ENCODE measurements at regions not wholly inside any gene's neighbourhood (a gene's known extent, or its start where the extent isn't known, plus 50 kb on each side); places are given as distances from the start of the nearest gene placed in this dataset.

GRCh38 chr6:119542037-119542436, 192.5 kb upstream of the MAN1A1 start:
- no peak overlapping the region for H3K27ac ChIP-seq
- TF ChIP-seq, protein P1, sequence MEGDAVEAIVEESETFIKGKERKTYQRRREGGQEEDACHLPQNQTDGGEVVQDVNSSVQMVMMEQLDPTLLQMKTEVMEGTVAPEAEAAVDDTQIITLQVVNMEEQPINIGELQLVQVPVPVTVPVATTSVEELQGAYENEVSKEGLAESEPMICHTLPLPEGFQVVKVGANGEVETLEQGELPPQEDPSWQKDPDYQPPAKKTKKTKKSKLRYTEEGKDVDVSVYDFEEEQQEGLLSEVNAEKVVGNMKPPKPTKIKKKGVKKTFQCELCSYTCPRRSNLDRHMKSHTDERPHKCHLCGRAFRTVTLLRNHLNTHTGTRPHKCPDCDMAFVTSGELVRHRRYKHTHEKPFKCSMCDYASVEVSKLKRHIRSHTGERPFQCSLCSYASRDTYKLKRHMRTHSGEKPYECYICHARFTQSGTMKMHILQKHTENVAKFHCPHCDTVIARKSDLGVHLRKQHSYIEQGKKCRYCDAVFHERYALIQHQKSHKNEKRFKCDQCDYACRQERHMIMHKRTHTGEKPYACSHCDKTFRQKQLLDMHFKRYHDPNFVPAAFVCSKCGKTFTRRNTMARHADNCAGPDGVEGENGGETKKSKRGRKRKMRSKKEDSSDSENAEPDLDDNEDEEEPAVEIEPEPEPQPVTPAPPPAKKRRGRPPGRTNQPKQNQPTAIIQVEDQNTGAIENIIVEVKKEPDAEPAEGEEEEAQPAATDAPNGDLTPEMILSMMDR (conservative IDR thresholded peaks at IDR 0.05; ENCODE audit: low read depth): no peak
- DNase-seq (ENCODE audit: low spot score): no peak
- POLR2A ChIA-PET (ENCODE audit: low non-redundant PET): no interaction called here
- CTCF ChIA-PET: no interaction called here

DNA sequence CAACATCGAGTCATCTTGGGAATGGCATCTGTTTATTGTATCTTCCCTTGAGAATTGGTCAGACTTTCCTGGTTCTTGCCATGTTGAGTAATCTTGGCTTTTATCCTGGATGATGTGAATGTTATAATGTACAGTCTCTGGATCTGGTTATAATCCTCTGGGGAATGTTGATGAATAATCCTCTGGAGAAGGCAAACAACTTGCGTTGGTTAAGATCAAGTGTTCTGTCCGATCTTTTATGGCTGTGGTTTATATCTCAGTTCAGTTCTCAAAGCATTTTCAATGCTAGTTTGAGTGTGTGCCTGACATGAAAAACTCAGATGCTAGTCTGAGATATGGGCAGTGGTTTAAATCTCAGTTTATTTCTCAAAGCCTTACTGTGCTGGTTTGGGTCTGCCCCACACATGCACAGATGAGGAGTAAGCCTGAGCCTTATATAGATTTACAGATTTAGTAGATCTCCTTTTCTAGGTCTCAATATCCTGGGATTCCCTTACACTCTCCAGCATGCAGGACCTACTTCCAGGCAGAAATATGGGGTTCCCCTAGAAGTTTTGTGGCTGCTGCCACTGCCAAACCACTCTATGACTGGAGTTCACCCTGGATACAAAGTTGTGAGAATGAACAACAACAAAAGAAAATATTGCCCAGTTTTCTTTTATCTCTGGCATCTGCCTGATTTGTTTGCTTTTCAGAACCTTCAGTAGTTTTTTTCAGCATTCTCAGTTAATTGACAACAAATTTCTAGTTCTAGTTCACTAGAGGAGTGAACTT, 191.8 kb upstream of the MAN1A1 start:
- H3K27ac ChIP-seq: peak overlapping the region; percentile 93
- CTCF ChIA-PET: interaction anchor here (0.7 kb wide), 1 partner anchor 44 kb away, joined by 3 read pairs; no protein-coding TSS in a partner anchor
- TF ChIP-seq, protein P1 (conservative IDR thresholded peaks at IDR 0.05; ENCODE audit: low read depth): no peak
- POLR2A ChIA-PET (ENCODE audit: low non-redundant PET): no interaction called here
- DNase-seq (ENCODE audit: low spot score): peak; percentile 85

DNA sequence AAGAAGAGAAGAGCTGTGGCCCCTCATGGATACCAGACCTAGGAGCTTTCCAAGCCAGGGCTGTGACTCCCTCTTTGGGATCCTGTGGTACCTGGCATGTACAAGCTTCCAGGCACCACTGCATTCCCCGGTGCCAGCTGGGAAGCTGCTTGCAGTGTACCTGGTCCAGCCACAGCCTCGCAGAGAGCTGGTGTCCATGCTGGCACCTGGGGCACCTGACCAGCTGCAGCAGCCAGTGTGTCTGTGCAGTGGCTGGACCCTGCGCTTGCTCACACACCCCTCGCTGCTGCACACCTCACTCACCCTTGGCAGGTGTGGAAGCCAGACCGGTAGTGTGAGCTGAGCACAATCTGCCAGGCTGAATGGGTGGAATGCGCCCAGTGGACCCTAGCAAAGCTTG, 190.9 kb upstream of the MAN1A1 start:
- peak overlapping the region; percentile 93 for H3K27ac ChIP-seq
- CTCF ChIA-PET: interaction anchor here (0.6 to 0.7 kb wide), 3 partner anchors 43 to 251 kb away, joined by 3 read pairs; no protein-coding TSS in a partner anchor
- TF ChIP-seq, protein P1 (conservative IDR thresholded peaks at IDR 0.05; ENCODE audit: low read depth): no peak
- POLR2A ChIA-PET (ENCODE audit: low non-redundant PET): no interaction called here
- no peak for DNase-seq (ENCODE audit: low spot score)

GRCh38 chr6:119539066-119539746, 189.6 kb upstream of the MAN1A1 start:
- ChIA-PET CTCF (no interaction called here), POLR2A (ENCODE audit: low non-redundant PET) (no interaction called here)
- H3K27ac ChIP-seq: peak overlapping the region; percentile 93
- TF ChIP-seq, protein P1 (conservative IDR thresholded peaks at IDR 0.05; ENCODE audit: low read depth): no peak
- DNase-seq (ENCODE audit: low spot score): no peak

GRCh38 chr6:119536666-119537065, 187.1 kb upstream of the MAN1A1 start:
- no peak for DNase-seq (ENCODE audit: low spot score)
- CTCF ChIA-PET: no interaction called here
- TF ChIP-seq, protein P1 (conservative IDR thresholded peaks at IDR 0.05; ENCODE audit: low read depth): no peak
- POLR2A ChIA-PET (ENCODE audit: low non-redundant PET): no interaction called here
- H3K27ac ChIP-seq: no peak overlapping the region

- no peak overlapping the region for H3K27ac ChIP-seq
- no peak for DNase-seq (ENCODE audit: low spot score)
- ChIA-PET POLR2A (ENCODE audit: low non-redundant PET) (no interaction called here), CTCF (interaction anchor here (0.6 kb wide), 1 partner anchor 51 kb away, joined by 3 read pairs; no protein-coding TSS in a partner anchor)
- TF ChIP-seq, protein P1 (conservative IDR thresholded peaks at IDR 0.05; ENCODE audit: low read depth): no peak
These were observed 185.8 kb upstream of the MAN1A1 start for GRCh38 chr6:119535332-119535731.
